ENCODE measurements at regions not wholly inside any gene's neighbourhood (a gene's known extent, or its start where the extent isn't known, plus 50 kb on each side); places are given as distances from the start of the nearest gene placed in this dataset.

- intact Hi-C loops (cut with micrococcal nuclease), result no loop called here
- no peaks in the 10 kb centered on the region for H3K36me3 ChIP-seq (replicated peaks in 1 of 2; ENCODE audit: control extremely low read depth in 1 of 2, control insufficient read depth in 1 of 2, extremely low read depth in 1 of 2, insufficient read depth in 2 of 2, low read length in 1 of 2)
- no peaks in the 10 kb centered on the region for H3K27me3 ChIP-seq (replicated peaks in 1 of 4; ENCODE audit: control extremely low read depth in 1 of 4, control insufficient read depth in 3 of 4, insufficient read depth in 4 of 4, low read length in 3 of 4)
- Mint-ChIP-seq H3K4me3 (no peak overlapping the region), H3K27ac (no peak overlapping the region), H3K9me3 (ENCODE audit: insufficient read depth) (peaks cover 7% of the 10 kb centered on the region), H3K27me3 (no peaks in the 10 kb centered on the region), H3K4me1 (no peaks in the 10 kb centered on the region)
- DNase-seq, result no peak
- ChIA-PET CTCF (no interaction called here), POLR2A (no interaction called here)
- no peak overlapping the region for H2AFZ ChIP-seq (ENCODE audit: insufficient read depth, low read depth, low read length, poor library complexity, severe bottlenecking)
- WGBS (ENCODE audit: insufficient coverage), result 100% methylated on average over 1 of the region's 1 CpG
- TF ChIP-seq EZH2 (IDR thresholded peaks at IDR 0.05; ENCODE audit: borderline replicate concordance, insufficient read depth, low read depth, low read length, poor library complexity, severe bottlenecking) (no peak), CTCF (IDR thresholded peaks at IDR 0.05) (no peak)
- H3K9ac ChIP-seq (ENCODE audit: low read length), result no peak overlapping the region
- no peaks in the 10 kb centered on the region for H3K79me2 ChIP-seq (ENCODE audit: control insufficient read depth, insufficient read depth, low read length)
- H3K4me2 ChIP-seq (replicated peaks; ENCODE audit: low read depth, low read length, poor library complexity, severe bottlenecking), result no peak overlapping the region
- no peaks in the 10 kb centered on the region for H3K4me1 ChIP-seq (ENCODE audit: control insufficient read depth in 2 of 2, insufficient read depth in 2 of 2, low read length in 2 of 2)
- no peak overlapping the region for H3K4me3 ChIP-seq (ENCODE audit: control extremely low read depth in 1 of 5, extremely low read depth in 1 of 5, insufficient read depth in 1 of 5, low read depth in 2 of 5, low read length in 4 of 5)
- no peak for ATAC-seq (ENCODE audit: low read depth)
- no peaks in the 10 kb centered on the region for H3K9me3 ChIP-seq (ENCODE audit: control extremely low read depth in 1 of 3, control insufficient read depth in 2 of 3, insufficient read depth in 1 of 3, low read length in 2 of 3)
- no peaks in the 10 kb centered on the region for H4K20me1 ChIP-seq (ENCODE audit: control insufficient read depth, insufficient read depth, low read length, poor library complexity, severe bottlenecking)
- H3K27ac ChIP-seq (ENCODE audit: low read length in 2 of 2), result no peak overlapping the region
Measured at GRCh38 chr4:126986005-126986404, 646.8 kb upstream of the INTU start.

- TF ChIP-seq CTCF (IDR thresholded peaks at IDR 0.05) (no peak), EZH2 (IDR thresholded peaks at IDR 0.05; ENCODE audit: borderline replicate concordance, insufficient read depth, low read depth, low read length, poor library complexity, severe bottlenecking) (no peak)
- Histone ChIP-seq H3K79me2 (ENCODE audit: control insufficient read depth, insufficient read depth, low read length) (no peaks in the 10 kb centered on the region), H3K9me3 (ENCODE audit: control extremely low read depth in 1 of 3, control insufficient read depth in 2 of 3, insufficient read depth in 1 of 3, low read length in 2 of 3) (no peaks in the 10 kb centered on the region), H4K20me1 (ENCODE audit: control insufficient read depth, insufficient read depth, low read length, poor library complexity, severe bottlenecking) (no peaks in the 10 kb centered on the region), H3K27ac (ENCODE audit: low read length in 2 of 2) (no peak overlapping the region), H3K36me3 (replicated peaks in 1 of 2; ENCODE audit: control extremely low read depth in 1 of 2, control insufficient read depth in 1 of 2, extremely low read depth in 1 of 2, insufficient read depth in 2 of 2, low read length in 1 of 2) (no peaks in the 10 kb centered on the region), H3K27me3 (replicated peaks in 1 of 4; ENCODE audit: control extremely low read depth in 1 of 4, control insufficient read depth in 3 of 4, insufficient read depth in 4 of 4, low read length in 3 of 4) (no peaks in the 10 kb centered on the region), H3K9ac (ENCODE audit: low read length) (no peak overlapping the region), H3K4me2 (replicated peaks; ENCODE audit: low read depth, low read length, poor library complexity, severe bottlenecking) (no peak overlapping the region), H3K4me3 (ENCODE audit: control extremely low read depth in 1 of 5, extremely low read depth in 1 of 5, insufficient read depth in 1 of 5, low read depth in 2 of 5, low read length in 4 of 5) (no peak overlapping the region), H2AFZ (ENCODE audit: insufficient read depth, low read depth, low read length, poor library complexity, severe bottlenecking) (no peak overlapping the region), H3K4me1 (ENCODE audit: control insufficient read depth in 2 of 2, insufficient read depth in 2 of 2, low read length in 2 of 2) (no peaks in the 10 kb centered on the region)
- Mint-ChIP-seq H3K4me3 (no peak overlapping the region), H3K4me1 (no peaks in the 10 kb centered on the region), H3K27me3 (no peaks in the 10 kb centered on the region), H3K27ac (no peak overlapping the region), H3K9me3 (ENCODE audit: insufficient read depth) (peaks cover 7% of the 10 kb centered on the region)
- POLR2A ChIA-PET, result no interaction called here
- DNase-seq (no peak), ATAC-seq (ENCODE audit: low read depth) (no peak)
- CTCF ChIA-PET, result no interaction called here
- intact Hi-C loops (cut with micrococcal nuclease), result no loop called here
Measured at GRCh38 chr4:126986828-126987227, 645.9 kb upstream of the INTU start.

All from B cell (primary cell).